Parathyroid adenoma (tissue), 2 donors: ENCODE measurements at regions not wholly inside any gene's neighbourhood (a gene's known extent, or its start where the extent isn't known, plus 50 kb on each side); places are given as distances from the start of the nearest gene placed in this dataset.

ENCODE experiments used
- H2AFZ ChIP-seq: fragments of 300-600 bp; sonication (generic); one replicate; pipeline ENCODE4 v1.7.0; 2017; ENCODE audit warnings: antibody characterized with exemption, mild to moderate bottlenecking
- H3K27ac ChIP-seq: fragments of 300-600 bp; sonication (generic); one replicate; pipeline ENCODE4 v1.7.0; 2017
- H3K27me3 ChIP-seq: fragments of 300-600 bp; sonication (generic); one replicate; pipeline ENCODE4 v1.7.0; 2017; ENCODE audit warnings: low read length; ENCODE audit not compliant: control insufficient read depth, insufficient read depth
- H3K36me3 ChIP-seq: fragments of 300-600 bp; sonication (generic); one replicate; pipeline ENCODE4 v1.7.0; 2017; ENCODE audit warnings: low read length; ENCODE audit not compliant: control insufficient read depth, insufficient read depth
- H3K4me1 ChIP-seq: fragments of 300-600 bp; sonication (generic); one replicate; pipeline ENCODE4 v1.7.0; 2017; ENCODE audit warnings: control low read depth
- H3K4me2 ChIP-seq: fragments of 300-600 bp; sonication (generic); one replicate; pipeline ENCODE4 v1.7.0; 2017; ENCODE audit warnings: low read length
- H3K4me3 ChIP-seq: fragments of 300-600 bp; sonication (generic); one replicate; pipeline ENCODE4 v1.7.0; 2017; ENCODE audit warnings: low read depth, low read length
- H3K79me2 ChIP-seq: fragments of 300-600 bp; sonication (generic); one replicate; pipeline ENCODE4 v1.7.0; 2017; ENCODE audit warnings: control low read depth
- H3K9ac ChIP-seq: fragments of 300-600 bp; sonication (generic); one replicate; pipeline ENCODE4 v1.7.0; 2017; ENCODE audit warnings: mild to moderate bottlenecking
- H3K9me3 ChIP-seq: fragments of 300-600 bp; sonication (generic); one replicate; pipeline ENCODE4 v1.7.0; 2017; ENCODE audit warnings: low read length; ENCODE audit not compliant: control insufficient read depth
- TF ChIP-seq, protein P1 (sequence below): fragments of 300-600 bp; sonication (generic); IDR thresholded peaks from one replicate; pipeline ENCODE4 v1.7.0; 2017; ENCODE audit warnings: antibody characterized with exemption, mild to moderate bottlenecking
- donor health status: primary hyperparathyroidism.

DNA sequence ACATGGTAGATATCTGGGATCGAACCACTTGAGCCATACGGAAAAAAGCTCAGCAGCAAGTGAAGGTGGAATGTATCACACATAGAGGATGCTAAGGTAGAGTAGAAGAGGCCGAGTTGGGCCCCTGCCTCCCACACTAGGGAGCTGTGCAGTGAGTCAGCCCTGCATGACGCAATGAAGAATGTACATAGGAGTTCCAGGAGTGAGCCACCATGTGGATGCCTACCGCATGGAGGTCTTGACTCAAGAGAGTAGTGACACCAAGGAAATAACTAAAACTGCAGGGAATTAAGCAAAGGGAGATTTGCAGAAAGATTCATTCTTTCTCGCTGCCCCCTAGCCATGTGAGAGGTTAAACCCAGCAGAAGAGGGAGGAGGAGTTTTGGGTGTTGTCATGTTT is 389.6 kb upstream of the IGFBP7 start:
- TF ChIP-seq, protein P1, sequence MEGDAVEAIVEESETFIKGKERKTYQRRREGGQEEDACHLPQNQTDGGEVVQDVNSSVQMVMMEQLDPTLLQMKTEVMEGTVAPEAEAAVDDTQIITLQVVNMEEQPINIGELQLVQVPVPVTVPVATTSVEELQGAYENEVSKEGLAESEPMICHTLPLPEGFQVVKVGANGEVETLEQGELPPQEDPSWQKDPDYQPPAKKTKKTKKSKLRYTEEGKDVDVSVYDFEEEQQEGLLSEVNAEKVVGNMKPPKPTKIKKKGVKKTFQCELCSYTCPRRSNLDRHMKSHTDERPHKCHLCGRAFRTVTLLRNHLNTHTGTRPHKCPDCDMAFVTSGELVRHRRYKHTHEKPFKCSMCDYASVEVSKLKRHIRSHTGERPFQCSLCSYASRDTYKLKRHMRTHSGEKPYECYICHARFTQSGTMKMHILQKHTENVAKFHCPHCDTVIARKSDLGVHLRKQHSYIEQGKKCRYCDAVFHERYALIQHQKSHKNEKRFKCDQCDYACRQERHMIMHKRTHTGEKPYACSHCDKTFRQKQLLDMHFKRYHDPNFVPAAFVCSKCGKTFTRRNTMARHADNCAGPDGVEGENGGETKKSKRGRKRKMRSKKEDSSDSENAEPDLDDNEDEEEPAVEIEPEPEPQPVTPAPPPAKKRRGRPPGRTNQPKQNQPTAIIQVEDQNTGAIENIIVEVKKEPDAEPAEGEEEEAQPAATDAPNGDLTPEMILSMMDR, result no peak
- Histone ChIP-seq H3K4me1 (no peaks in the 10 kb centered on the region), H3K79me2 (no peaks in the 10 kb centered on the region), H3K4me2 (no peak overlapping the region), H3K9ac (no peak overlapping the region), H3K9me3 (no peaks in the 10 kb centered on the region), H3K27ac (no peak overlapping the region), H3K27me3 (no peaks in the 10 kb centered on the region), H3K36me3 (no peaks in the 10 kb centered on the region), H2AFZ (no peak overlapping the region), H3K4me3 (no peak overlapping the region)

DNA sequence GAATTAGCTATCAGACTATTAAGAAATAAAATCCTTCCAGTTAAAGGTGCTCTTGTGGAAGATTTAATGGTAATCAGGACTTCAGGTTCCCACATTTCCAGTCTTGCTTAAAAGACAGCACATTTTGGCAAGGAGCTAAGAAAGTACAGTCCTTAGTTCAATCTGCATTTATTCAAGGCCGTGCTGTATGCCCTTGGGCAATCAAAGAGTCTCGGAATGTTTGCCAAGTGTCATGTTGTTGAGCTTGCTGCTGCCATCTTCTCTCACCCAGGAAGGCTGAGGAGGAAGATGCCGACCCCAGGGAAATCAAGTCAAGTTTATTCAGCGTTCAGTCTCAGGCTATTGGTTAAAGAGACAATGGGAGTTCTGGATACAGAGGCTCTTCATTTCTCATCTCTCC is 388.1 kb upstream of the IGFBP7 start:
- H3K4me1 ChIP-seq, result no peaks in the 10 kb centered on the region
- no peaks in the 10 kb centered on the region for H3K9me3 ChIP-seq
- no peaks in the 10 kb centered on the region for H3K27me3 ChIP-seq
- H2AFZ ChIP-seq, result no peak overlapping the region
- no peaks in the 10 kb centered on the region for H3K79me2 ChIP-seq
- no peaks in the 10 kb centered on the region for H3K36me3 ChIP-seq
- H3K9ac ChIP-seq, result no peak overlapping the region
- no peak overlapping the region for H3K4me2 ChIP-seq
- no peak overlapping the region for H3K4me3 ChIP-seq
- no peak overlapping the region for H3K27ac ChIP-seq
- TF ChIP-seq, protein P1, result no peak

DNA sequence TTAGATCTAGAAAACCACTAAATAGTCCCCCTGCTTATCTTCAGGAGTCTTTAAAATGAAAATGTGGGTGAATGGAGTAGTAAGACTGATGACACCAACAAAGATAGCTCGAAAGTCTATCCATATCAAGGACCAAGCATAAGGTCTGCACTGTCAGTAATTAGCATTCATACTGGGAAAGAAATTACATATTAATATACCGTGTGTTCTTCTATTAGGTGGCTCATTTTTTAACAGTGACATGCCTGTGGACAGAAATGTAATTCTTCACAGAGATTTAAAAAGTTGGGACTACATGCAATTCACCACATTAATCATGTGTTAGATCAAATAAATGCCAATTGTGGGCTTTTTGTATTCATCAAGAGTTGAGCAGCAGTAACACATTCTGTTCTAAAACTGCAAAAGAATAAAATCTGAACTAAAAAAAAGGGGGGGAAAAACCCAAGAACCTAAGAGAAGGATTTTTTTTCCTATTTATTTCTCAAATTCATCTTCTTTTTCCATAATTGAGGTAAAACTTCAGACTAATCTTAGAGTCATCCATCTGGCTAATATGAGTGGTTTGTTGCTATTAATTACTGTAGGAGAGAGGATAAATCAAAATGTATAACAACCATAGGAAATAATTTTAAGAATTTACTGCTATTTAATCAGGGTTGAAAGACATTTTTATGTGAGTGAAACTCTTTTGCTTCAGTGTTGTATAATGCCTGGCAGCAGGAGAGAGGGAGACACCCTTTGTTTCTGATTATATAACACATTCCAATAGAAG is 386.7 kb upstream of the IGFBP7 start:
- no peak overlapping the region for H3K4me3 ChIP-seq
- TF ChIP-seq, protein P1, result no peak
- H3K4me2 ChIP-seq, result no peak overlapping the region
- no peaks in the 10 kb centered on the region for H3K27me3 ChIP-seq
- no peaks in the 10 kb centered on the region for H3K79me2 ChIP-seq
- no peak overlapping the region for H2AFZ ChIP-seq
- H3K9me3 ChIP-seq, result no peaks in the 10 kb centered on the region
- H3K27ac ChIP-seq, result no peak overlapping the region
- no peak overlapping the region for H3K9ac ChIP-seq
- no peaks in the 10 kb centered on the region for H3K4me1 ChIP-seq
- no peaks in the 10 kb centered on the region for H3K36me3 ChIP-seq

- Histone ChIP-seq H3K4me3 (no peak overlapping the region), H2AFZ (no peak overlapping the region), H3K27ac (no peak overlapping the region), H3K4me1 (no peaks in the 10 kb centered on the region), H3K9ac (no peak overlapping the region), H3K36me3 (no peaks in the 10 kb centered on the region), H3K9me3 (no peaks in the 10 kb centered on the region), H3K4me2 (no peak overlapping the region), H3K27me3 (no peaks in the 10 kb centered on the region), H3K79me2 (no peaks in the 10 kb centered on the region)
- TF ChIP-seq, protein P1, result no peak
Measured at GRCh38 chr4:57494821-57495220, 384.6 kb upstream of the IGFBP7 start.

- Histone ChIP-seq H3K36me3 (no peaks in the 10 kb centered on the region), H3K27me3 (no peaks in the 10 kb centered on the region), H2AFZ (no peak overlapping the region), H3K4me2 (no peak overlapping the region), H3K4me3 (no peak overlapping the region), H3K79me2 (no peaks in the 10 kb centered on the region), H3K9me3 (no peaks in the 10 kb centered on the region), H3K4me1 (no peaks in the 10 kb centered on the region), H3K27ac (no peak overlapping the region), H3K9ac (no peak overlapping the region)
- TF ChIP-seq, protein P1, result no peak
Measured at GRCh38 chr4:57492251-57492878, 382.2 kb upstream of the IGFBP7 start.
